EL (cell line): ENCODE measurements at regions not wholly inside any gene's neighbourhood (a gene's known extent, or its start where the extent isn't known, plus 50 kb on each side); places are given as distances from the start of the nearest gene placed in this dataset.
"Not testable (repeated sequence)": the region's sequence is repeated elsewhere in the genome, so short reads cannot be mapped to it uniquely, and the experiment has no call there.

Experiments used
- DNase-seq: peaks from one replicate; pipeline ENCODE4 v3.0.0-alpha.2; 2016

- DNase-seq: no peak
Measured at GRCh38 chr11:88061111-88061510, 114.1 kb downstream of the RAB38 start.

GRCh38 chr11:88059326-88059725 lies 115.9 kb downstream of the RAB38 start:
- peak; percentile 17 for DNase-seq

GRCh38 chr11:88051396-88051795 lies 123.8 kb downstream of the RAB38 start:
- peak; percentile 2 for DNase-seq

- no peak for DNase-seq
Measured at GRCh38 chr11:88050247-88050646, 125.0 kb downstream of the RAB38 start.

- DNase-seq: not testable (repeated sequence)
Measured at GRCh38 chr11:88045288-88045687, 130.0 kb downstream of the RAB38 start.

GRCh38 chr11:88044658-88045057 lies 130.6 kb downstream of the RAB38 start:
- not testable (repeated sequence) for DNase-seq

- DNase-seq: no peak
Measured at GRCh38 chr11:88043149-88043548, 132.1 kb downstream of the RAB38 start.

- DNase-seq: no peak
Measured at GRCh38 chr11:88042647-88043046, 132.6 kb downstream of the RAB38 start.

GRCh38 chr11:88042238-88042637 lies 133.0 kb downstream of the RAB38 start:
- DNase-seq: no peak

- DNase-seq: no peak
Measured at GRCh38 chr11:88041679-88042078, 133.6 kb downstream of the RAB38 start.

GRCh38 chr11:88040148-88040496 lies 135.1 kb downstream of the RAB38 start:
- DNase-seq: no peak

- DNase-seq: no peak
Measured at GRCh38 chr11:88039476-88040147, 135.6 kb downstream of the RAB38 start.

GRCh38 chr11:88038063-88038462 lies 137.2 kb downstream of the RAB38 start:
- no peak for DNase-seq

- no peak for DNase-seq
Measured at GRCh38 chr11:88036701-88037100, 138.5 kb downstream of the RAB38 start.

- no peak for DNase-seq
Measured at GRCh38 chr11:88035271-88035670, 140.0 kb downstream of the RAB38 start.

GRCh38 chr11:88017666-88018065 lies 157.6 kb downstream of the RAB38 start:
- no peak for DNase-seq

- peak; percentile 80 for DNase-seq
Measured at GRCh38 chr11:88016392-88017170, 158.7 kb downstream of the RAB38 start.

- no peak for DNase-seq
Measured at GRCh38 chr11:88015170-88015569, 160.1 kb downstream of the RAB38 start.

- DNase-seq: no peak
Measured at GRCh38 chr11:88013508-88014065, 161.7 kb downstream of the RAB38 start.

GRCh38 chr11:88012456-88012855 lies 162.8 kb downstream of the RAB38 start:
- no peak for DNase-seq

GRCh38 chr11:87976009-87976408 lies 199.2 kb downstream of the RAB38 start:
- DNase-seq: no peak

- DNase-seq: no peak
Measured at GRCh38 chr11:87974797-87975196, 200.4 kb downstream of the RAB38 start.

- no peak for DNase-seq
Measured at GRCh38 chr11:87972133-87972532, 203.1 kb downstream of the RAB38 start.

GRCh38 chr11:87971354-87971753 lies 203.9 kb downstream of the RAB38 start:
- DNase-seq: no peak
